ENCODE measurements at regions not wholly inside any gene's neighbourhood (a gene's known extent, or its start where the extent isn't known, plus 50 kb on each side); places are given as distances from the start of the nearest gene placed in this dataset.

GRCh38 chr2:111701798-111702118 lies 182.2 kb downstream of the ANAPC1 start:
- TF ChIP-seq, protein P1, sequence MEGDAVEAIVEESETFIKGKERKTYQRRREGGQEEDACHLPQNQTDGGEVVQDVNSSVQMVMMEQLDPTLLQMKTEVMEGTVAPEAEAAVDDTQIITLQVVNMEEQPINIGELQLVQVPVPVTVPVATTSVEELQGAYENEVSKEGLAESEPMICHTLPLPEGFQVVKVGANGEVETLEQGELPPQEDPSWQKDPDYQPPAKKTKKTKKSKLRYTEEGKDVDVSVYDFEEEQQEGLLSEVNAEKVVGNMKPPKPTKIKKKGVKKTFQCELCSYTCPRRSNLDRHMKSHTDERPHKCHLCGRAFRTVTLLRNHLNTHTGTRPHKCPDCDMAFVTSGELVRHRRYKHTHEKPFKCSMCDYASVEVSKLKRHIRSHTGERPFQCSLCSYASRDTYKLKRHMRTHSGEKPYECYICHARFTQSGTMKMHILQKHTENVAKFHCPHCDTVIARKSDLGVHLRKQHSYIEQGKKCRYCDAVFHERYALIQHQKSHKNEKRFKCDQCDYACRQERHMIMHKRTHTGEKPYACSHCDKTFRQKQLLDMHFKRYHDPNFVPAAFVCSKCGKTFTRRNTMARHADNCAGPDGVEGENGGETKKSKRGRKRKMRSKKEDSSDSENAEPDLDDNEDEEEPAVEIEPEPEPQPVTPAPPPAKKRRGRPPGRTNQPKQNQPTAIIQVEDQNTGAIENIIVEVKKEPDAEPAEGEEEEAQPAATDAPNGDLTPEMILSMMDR (conservative IDR thresholded peaks at IDR 0.05; ENCODE audit: low read length) = no peak
- TF ChIP-seq EZH2phosphoT487 (IDR thresholded peaks at IDR 0.05; ENCODE audit: borderline replicate concordance, low read depth, low read length) = no peak
- Histone ChIP-seq H3K4me3 (ENCODE audit: low read depth, low read length, poor library complexity, severe bottlenecking) (no peak overlapping the region), H4K20me1 (ENCODE audit: insufficient read depth, low read length) (no peaks in the 10 kb centered on the region), H3K9me2 (ENCODE audit: insufficient read depth, low read length) (no peaks in the 10 kb centered on the region), H2AFZ (ENCODE audit: low read length) (peak overlapping the region; percentile 0; the same call in 1 of the 2 replicates), H3K27ac (ENCODE audit: low read depth, low read length, poor library complexity, severe bottlenecking) (peak overlapping the region; percentile 32), H3K9me3 (ENCODE audit: low read length) (no peaks in the 10 kb centered on the region), H3K79me2 (ENCODE audit: insufficient read depth, low read depth, low read length) (peaks cover 5% of the 10 kb centered on the region; the same call in 1 of the 2 replicates), H3K4me2 (ENCODE audit: low read length) (peak overlapping the region; percentile 69; the same call in 1 of the 2 replicates), H3K4me1 (ENCODE audit: insufficient read depth, low read length, poor library complexity, severe bottlenecking) (peaks cover 81% of the 10 kb centered on the region), H3K36me3 (ENCODE audit: insufficient read depth, low read length) (no peaks in the 10 kb centered on the region)
- CTCF ChIA-PET (ENCODE audit: unreplicated experiment) = interaction anchor here (1.1 to 1.6 kb wide), 3 partner anchors 18 to 31 kb away, joined by 3 to 5 read pairs (median 3); no protein-coding TSS in a partner anchor
- intact Hi-C loops (cut with micrococcal nuclease; ENCODE audit: unreplicated experiment) = loop anchor here (10.0 kb wide), 1 partner anchor 577 kb away; the partner anchor contains the start of gene BCL2L11
- BruUV-seq (replicated peaks) = no TSS peak
- no peak for DNase-seq (ENCODE audit: low spot score)
- POLR2A ChIA-PET = interaction anchor here (1.3 to 1.5 kb wide), 2 partner anchors 24 to 25 kb away, joined by 3 to 5 read pairs; no protein-coding TSS in a partner anchor

GRCh38 chr2:111702119-111702803 lies 181.7 kb downstream of the ANAPC1 start:
- H2AFZ ChIP-seq (ENCODE audit: low read length) = peak overlapping the region; percentile 0; the same call in 1 of the 2 replicates
- H3K27ac ChIP-seq (ENCODE audit: low read depth, low read length, poor library complexity, severe bottlenecking) = peak overlapping the region; percentile 94
- peak overlapping the region; percentile 69 for H3K4me2 ChIP-seq (ENCODE audit: low read length)
- intact Hi-C loops (cut with micrococcal nuclease; ENCODE audit: unreplicated experiment) = loop anchor here (10.0 kb wide), 1 partner anchor 577 kb away; the partner anchor contains the start of gene BCL2L11
- no peaks in the 10 kb centered on the region for H3K36me3 ChIP-seq (ENCODE audit: insufficient read depth, low read length)
- H3K4me3 ChIP-seq (ENCODE audit: low read depth, low read length, poor library complexity, severe bottlenecking) = peak overlapping the region; percentile 3
- no TSS peak for BruUV-seq (replicated peaks)
- H3K9me2 ChIP-seq (ENCODE audit: insufficient read depth, low read length) = no peaks in the 10 kb centered on the region
- ChIA-PET POLR2A (interaction anchor here (1.3 to 1.5 kb wide), 2 partner anchors 24 to 26 kb away, joined by 3 to 5 read pairs; no protein-coding TSS in a partner anchor), CTCF (ENCODE audit: unreplicated experiment) (interaction anchor here (1.1 to 1.6 kb wide), 3 partner anchors 18 to 32 kb away, joined by 3 to 5 read pairs (median 3); no protein-coding TSS in a partner anchor)
- DNase-seq (ENCODE audit: low spot score) = peak; percentile 85
- H4K20me1 ChIP-seq (ENCODE audit: insufficient read depth, low read length) = no peaks in the 10 kb centered on the region
- H3K79me2 ChIP-seq (ENCODE audit: insufficient read depth, low read depth, low read length) = peaks cover 5% of the 10 kb centered on the region; the same call in 1 of the 2 replicates
- TF ChIP-seq, protein P1 (conservative IDR thresholded peaks at IDR 0.05; ENCODE audit: low read length) = peak; percentile 88
- no peak for TF ChIP-seq EZH2phosphoT487 (IDR thresholded peaks at IDR 0.05; ENCODE audit: borderline replicate concordance, low read depth, low read length)
- H3K4me1 ChIP-seq (ENCODE audit: insufficient read depth, low read length, poor library complexity, severe bottlenecking) = peaks cover 86% of the 10 kb centered on the region
- H3K9me3 ChIP-seq (ENCODE audit: low read length) = no peaks in the 10 kb centered on the region
